ENCODE measurements at regions not wholly inside any gene's neighbourhood (a gene's known extent, or its start where the extent isn't known, plus 50 kb on each side); places are given as distances from the start of the nearest gene placed in this dataset.

- Histone ChIP-seq H3K4me3 (ENCODE audit: low read depth, low read length) (no peak overlapping the region), H3K27me3 (ENCODE audit: control insufficient read depth, insufficient read depth, low read length) (no peaks in the 10 kb centered on the region), H3K9me3 (ENCODE audit: control insufficient read depth, insufficient read depth, low read length) (peaks cover 5% of the 10 kb centered on the region; the same call in 1 of the 2 replicates), H3K27ac (ENCODE audit: low read depth, low read length) (no peak overlapping the region)
- POLR2A ChIA-PET, result no interaction called here
- CTCF ChIA-PET, result no interaction called here
- no peak for TF ChIP-seq CTCF (IDR thresholded peaks at IDR 0.05; ENCODE audit: low read depth, low read length)
- DNase-seq (ENCODE audit: low read depth, low spot score), result no peak
These were observed 99.6 kb upstream of the CDH7 start for GRCh38 chr18:65651192-65651591.

- no peak for DNase-seq (ENCODE audit: low read depth, low spot score)
- Histone ChIP-seq H3K27me3 (ENCODE audit: control insufficient read depth, insufficient read depth, low read length) (no peaks in the 10 kb centered on the region), H3K27ac (ENCODE audit: low read depth, low read length) (no peak overlapping the region), H3K9me3 (ENCODE audit: control insufficient read depth, insufficient read depth, low read length) (peaks cover 6% of the 10 kb centered on the region; the same call in 1 of the 2 replicates), H3K4me3 (ENCODE audit: low read depth, low read length) (no peak overlapping the region)
- ChIA-PET CTCF (no interaction called here), POLR2A (no interaction called here)
- TF ChIP-seq CTCF (IDR thresholded peaks at IDR 0.05; ENCODE audit: low read depth, low read length), result no peak
These were observed 118.6 kb upstream of the CDH7 start for GRCh38 chr18:65632236-65632635.

- POLR2A ChIA-PET, result no interaction called here
- H3K9me3 ChIP-seq (ENCODE audit: control insufficient read depth, insufficient read depth, low read length), result peaks cover 6% of the 10 kb centered on the region; the same call in 1 of the 2 replicates
- TF ChIP-seq CTCF (IDR thresholded peaks at IDR 0.05; ENCODE audit: low read depth, low read length), result no peak
- no peak overlapping the region for H3K27ac ChIP-seq (ENCODE audit: low read depth, low read length)
- no peak for DNase-seq (ENCODE audit: low read depth, low spot score)
- H3K27me3 ChIP-seq (ENCODE audit: control insufficient read depth, insufficient read depth, low read length), result no peaks in the 10 kb centered on the region
- CTCF ChIA-PET, result no interaction called here
- H3K4me3 ChIP-seq (ENCODE audit: low read depth, low read length), result no peak overlapping the region
These were observed 119.0 kb upstream of the CDH7 start for GRCh38 chr18:65631766-65632165.

- DNase-seq (ENCODE audit: low read depth, low spot score), result no peak
- Histone ChIP-seq H3K27me3 (ENCODE audit: control insufficient read depth, insufficient read depth, low read length) (no peaks in the 10 kb centered on the region), H3K4me3 (ENCODE audit: low read depth, low read length) (no peak overlapping the region), H3K27ac (ENCODE audit: low read depth, low read length) (no peak overlapping the region), H3K9me3 (ENCODE audit: control insufficient read depth, insufficient read depth, low read length) (peaks cover 9% of the 10 kb centered on the region; the same call in 1 of the 2 replicates)
- no peak for TF ChIP-seq CTCF (IDR thresholded peaks at IDR 0.05; ENCODE audit: low read depth, low read length)
- ChIA-PET CTCF (no interaction called here), POLR2A (no interaction called here)
These were observed 122.4 kb upstream of the CDH7 start for GRCh38 chr18:65628390-65628789.

- H3K27ac ChIP-seq (ENCODE audit: low read depth, low read length), result no peak overlapping the region
- ChIA-PET CTCF (no interaction called here), POLR2A (no interaction called here)
- DNase-seq (ENCODE audit: low read depth, low spot score), result no peak
- peaks cover 11% of the 10 kb centered on the region for H3K9me3 ChIP-seq (ENCODE audit: control insufficient read depth, insufficient read depth, low read length)
- no peak for TF ChIP-seq CTCF (IDR thresholded peaks at IDR 0.05; ENCODE audit: low read depth, low read length)
- no peak overlapping the region for H3K4me3 ChIP-seq (ENCODE audit: low read depth, low read length)
- H3K27me3 ChIP-seq (ENCODE audit: control insufficient read depth, insufficient read depth, low read length), result no peaks in the 10 kb centered on the region
These were observed 127.1 kb upstream of the CDH7 start for GRCh38 chr18:65623676-65624075.
